HG03139 (cell line): ENCODE measurements at regions not wholly inside any gene's neighbourhood (a gene's known extent, or its start where the extent isn't known, plus 50 kb on each side); places are given as distances from the start of the nearest gene placed in this dataset.

Experiments
- ATAC-seq: cut with Tn5 transposase; IDR thresholded peaks from one replicate; pipeline ENCODE4 v1.9.1; 2021; ENCODE audit not compliant: unreplicated experiment

GRCh38 chr12:115762936-115763335 is 514.6 kb downstream of the MED13L start:
- ATAC-seq: no peak

- ATAC-seq: no peak
Observed at GRCh38 chr12:115761784-115762183, 515.7 kb downstream of the MED13L start.

- ATAC-seq: no peak
Observed at GRCh38 chr12:115760231-115760630, 517.3 kb downstream of the MED13L start.

- no peak for ATAC-seq
Observed at GRCh38 chr12:115758877-115759620, 518.4 kb downstream of the MED13L start.

GRCh38 chr12:115758183-115758582 is 519.3 kb downstream of the MED13L start:
- no peak for ATAC-seq

GRCh38 chr12:115756804-115757203 is 520.7 kb downstream of the MED13L start:
- ATAC-seq: no peak

- no peak for ATAC-seq
Observed at GRCh38 chr12:115756271-115756670, 521.2 kb downstream of the MED13L start.

- no peak for ATAC-seq
Observed at GRCh38 chr12:115755725-115756085, 521.8 kb downstream of the MED13L start.

- ATAC-seq: no peak
Observed at GRCh38 chr12:115755061-115755724, 522.3 kb downstream of the MED13L start.

DNA sequence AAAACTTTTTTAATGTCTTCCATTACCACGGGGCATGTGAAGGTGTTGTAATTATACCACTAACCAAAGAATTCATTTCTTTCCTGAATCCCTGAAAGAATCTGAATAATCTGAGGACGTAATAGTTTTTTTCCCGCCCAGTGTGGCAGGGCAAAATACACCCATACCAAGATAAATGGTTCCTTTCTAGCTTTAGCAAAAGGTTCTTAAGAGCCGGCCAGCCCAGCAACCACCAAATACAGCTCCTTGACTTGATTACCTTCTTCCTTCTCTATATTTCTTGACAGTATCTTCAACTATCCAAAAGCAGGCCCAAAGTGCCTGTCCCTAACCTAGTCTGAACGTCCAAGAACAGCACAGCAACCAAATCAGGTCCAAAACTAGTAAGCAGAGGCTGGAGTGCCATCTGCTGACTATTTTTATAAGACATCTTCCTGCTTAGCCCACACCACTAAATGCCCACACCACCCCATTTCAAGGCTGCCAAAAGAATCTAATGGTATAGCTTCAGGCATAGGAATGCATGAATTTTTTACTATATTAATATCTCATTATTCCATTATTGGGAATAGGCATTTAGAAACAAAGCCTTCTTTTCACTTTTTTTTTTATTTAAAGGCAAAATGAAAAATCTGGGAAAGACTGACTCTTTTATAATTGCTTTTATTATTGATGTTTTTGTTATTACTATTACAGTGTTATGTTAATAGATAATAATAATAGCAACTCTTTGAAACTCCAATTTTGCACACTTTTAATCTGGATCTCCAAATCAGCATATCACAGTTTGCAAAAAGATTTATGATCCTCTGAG is 524.4 kb downstream of the MED13L start:
- ATAC-seq: no peak

- ATAC-seq: no peak
Observed at GRCh38 chr12:115752156-115752555, 525.3 kb downstream of the MED13L start.

GRCh38 chr12:115750340-115750739 is 527.2 kb downstream of the MED13L start:
- no peak for ATAC-seq

GRCh38 chr12:115749071-115749841 is 528.2 kb downstream of the MED13L start:
- ATAC-seq: no peak

DNA sequence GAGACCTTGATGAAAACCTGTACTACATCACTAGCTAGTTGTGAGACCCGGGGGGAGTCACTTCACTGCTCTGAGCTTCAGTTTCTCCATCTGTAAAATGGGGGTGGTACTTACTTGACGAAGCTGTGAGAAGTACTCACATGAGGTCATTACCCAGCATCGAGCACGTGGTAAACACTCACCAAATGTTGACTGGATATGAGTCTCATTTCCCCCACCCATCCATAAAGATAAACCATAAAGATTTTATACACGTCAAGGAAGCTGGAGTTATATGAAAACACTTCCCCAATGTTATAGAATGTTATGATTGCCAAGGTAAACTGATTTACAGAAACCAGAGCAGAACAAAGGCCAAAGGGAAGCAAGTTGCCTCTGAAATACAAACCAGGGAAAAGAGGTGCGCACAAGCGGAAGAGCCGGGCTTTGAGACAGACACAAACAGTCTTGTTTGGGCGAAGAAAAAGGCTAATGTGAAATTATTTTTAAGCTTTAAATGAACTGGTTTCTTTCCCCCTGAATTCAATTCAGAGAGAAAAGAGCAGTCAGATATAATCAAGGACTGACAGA is 536.8 kb downstream of the MED13L start:
- no peak for ATAC-seq

- ATAC-seq: no peak
Observed at GRCh38 chr12:115737895-115738294, 539.6 kb downstream of the MED13L start.

DNA sequence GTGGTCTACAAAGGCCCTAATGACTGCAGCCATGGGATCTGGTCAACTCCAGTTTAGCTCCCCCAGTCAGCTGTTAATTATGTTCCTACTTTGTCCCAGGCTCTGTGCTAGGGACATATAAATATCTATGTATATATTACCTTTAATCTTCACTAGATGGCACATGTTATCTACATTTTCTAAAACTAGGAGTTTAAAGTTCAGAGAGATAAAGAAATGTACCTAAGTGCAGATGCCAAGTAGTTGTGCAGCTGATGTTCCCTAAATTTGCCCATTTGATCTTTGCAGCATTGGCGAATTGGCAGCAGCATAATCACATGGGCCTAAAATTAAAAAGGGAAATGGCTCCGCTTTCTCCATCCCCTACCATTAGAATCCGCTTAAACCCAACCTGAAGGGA is 541.1 kb downstream of the MED13L start:
- no peak for ATAC-seq

DNA sequence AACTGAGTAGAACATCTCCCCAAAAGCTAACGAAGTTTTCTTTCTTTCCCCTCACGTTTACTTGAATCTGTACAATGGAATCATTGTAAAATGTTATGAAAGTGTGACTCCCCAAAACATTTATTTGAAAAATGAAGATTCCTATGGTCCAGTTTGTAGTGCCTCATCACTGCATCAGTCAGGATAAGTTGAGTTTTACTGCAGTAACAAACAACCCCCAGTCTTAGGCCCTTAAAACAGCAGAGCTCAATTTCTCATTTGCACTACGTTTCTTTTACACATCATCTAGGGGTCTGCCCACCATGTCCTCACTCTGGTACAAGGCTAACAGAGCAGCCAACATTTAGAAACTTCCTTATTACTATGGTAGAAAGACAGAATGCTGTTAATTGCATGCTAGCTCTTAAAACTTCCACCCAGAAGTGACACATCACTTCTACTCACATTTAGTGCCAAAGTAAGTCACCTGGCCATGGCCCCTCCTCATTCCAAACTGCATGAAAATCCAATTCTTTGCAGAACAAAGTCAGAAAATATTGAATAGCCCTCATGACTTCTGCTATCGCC is 546.4 kb downstream of the MED13L start:
- ATAC-seq: no peak

DNA sequence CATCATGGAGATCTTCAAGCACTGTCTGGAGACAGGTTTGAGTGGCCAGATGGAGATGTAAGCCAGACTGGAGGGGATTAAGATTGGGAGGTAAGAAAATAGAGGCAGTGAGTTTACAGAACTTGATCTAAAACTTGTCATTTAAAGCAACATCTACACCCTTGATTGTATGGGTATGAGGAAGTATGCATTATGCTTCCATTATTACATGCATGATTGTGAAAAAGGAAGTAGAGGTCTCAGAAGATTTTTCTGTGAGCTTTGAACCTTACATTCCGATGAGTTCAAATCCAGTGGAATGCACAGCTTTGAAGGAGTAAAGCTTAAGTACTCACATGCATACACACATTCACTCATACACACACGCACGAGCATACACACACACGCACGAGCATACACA is 550.8 kb downstream of the MED13L start:
- no peak for ATAC-seq

- ATAC-seq: no peak
Observed at GRCh38 chr12:115722181-115722580, 555.3 kb downstream of the MED13L start.

DNA sequence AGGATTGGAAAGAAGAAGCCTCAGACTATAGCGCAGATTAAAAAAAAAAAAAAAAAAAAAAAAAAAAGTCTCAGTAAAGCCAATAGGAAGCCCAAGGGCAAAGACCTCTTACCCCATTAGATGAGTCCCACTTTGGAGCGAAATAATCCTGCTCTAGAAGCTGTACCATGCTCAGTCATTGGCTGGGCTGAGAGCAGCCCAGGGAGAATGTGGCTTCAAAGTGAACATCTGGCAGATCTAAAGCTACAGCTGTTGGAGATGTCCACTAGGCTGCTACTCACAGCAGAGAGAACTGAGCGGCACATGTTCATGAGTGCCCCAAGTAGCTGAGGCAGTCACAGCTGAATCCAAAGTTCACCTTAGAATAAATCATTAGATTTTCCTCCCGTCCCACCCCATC is 560.9 kb downstream of the MED13L start:
- no peak for ATAC-seq
